Limb (tissue), 2 donors: ENCODE measurements at regions not wholly inside any gene's neighbourhood (a gene's known extent, or its start where the extent isn't known, plus 50 kb on each side); places are given as distances from the start of the nearest gene placed in this dataset.

ENCODE experiments used
- DNase-seq, 2 donors: peaks; one replicate each; pipeline ENCODE4 v3.0.0-alpha.2; 2016; ENCODE audit errors: extremely low spot score in 2 of 2

GRCh38 chrX:126886997-126887396, 67.5 kb downstream of the PRR32 start:
- no peak for DNase-seq

GRCh38 chrX:126900937-126901336, 81.4 kb downstream of the PRR32 start:
- DNase-seq: no peak

GRCh38 chrX:126929071-126929470, 109.5 kb downstream of the PRR32 start:
- DNase-seq: no peak

- DNase-seq: no peak
Measured at GRCh38 chrX:126967225-126967624, 147.7 kb downstream of the PRR32 start.

- DNase-seq: no peak
Measured at GRCh38 chrX:126982158-126982557, 162.6 kb downstream of the PRR32 start.

- DNase-seq: no peak
Measured at GRCh38 chrX:126985027-126985426, 165.5 kb downstream of the PRR32 start.

- DNase-seq: peak in 1 of 2 donors; percentile 21
Measured at GRCh38 chrX:126985981-126986380, 166.5 kb downstream of the PRR32 start.

GRCh38 chrX:126994032-126994600, 174.6 kb downstream of the PRR32 start:
- peak in 1 of 2 donors; percentile 32 for DNase-seq

GRCh38 chrX:127011629-127012028, 192.1 kb downstream of the PRR32 start:
- no peak for DNase-seq

- DNase-seq: no peak
Measured at GRCh38 chrX:127025013-127025412, 205.5 kb downstream of the PRR32 start.

GRCh38 chrX:127030016-127030748, 210.7 kb downstream of the PRR32 start:
- DNase-seq: no peak

- no peak for DNase-seq
Measured at GRCh38 chrX:127037159-127037558, 217.6 kb downstream of the PRR32 start.

GRCh38 chrX:127038065-127038464, 218.5 kb downstream of the PRR32 start:
- DNase-seq: no peak

GRCh38 chrX:127057891-127058619, 238.5 kb downstream of the PRR32 start:
- DNase-seq: no peak

- no peak for DNase-seq
Measured at GRCh38 chrX:127085939-127086338, 266.4 kb downstream of the PRR32 start.

- DNase-seq: no peak
Measured at GRCh38 chrX:127112726-127113125, 293.2 kb downstream of the PRR32 start.

GRCh38 chrX:127124871-127125270, 305.3 kb downstream of the PRR32 start:
- DNase-seq: peak in 1 of 2 donors; percentile 34

- DNase-seq: no peak
Measured at GRCh38 chrX:127128282-127128681, 308.8 kb downstream of the PRR32 start.

GRCh38 chrX:127129510-127129909, 310.0 kb downstream of the PRR32 start:
- DNase-seq: no peak

- DNase-seq: no peak
Measured at GRCh38 chrX:127138218-127138617, 318.7 kb downstream of the PRR32 start.

GRCh38 chrX:127177966-127178365, 358.4 kb downstream of the PRR32 start:
- DNase-seq: no peak

- no peak for DNase-seq
Measured at GRCh38 chrX:127187095-127187494, 367.6 kb downstream of the PRR32 start.

- DNase-seq: no peak
Measured at GRCh38 chrX:127190381-127190780, 370.9 kb downstream of the PRR32 start.
